Midbrain (tissue), 1 donor: ENCODE measurements at regions not wholly inside any gene's neighbourhood (a gene's known extent, or its start where the extent isn't known, plus 50 kb on each side); places are given as distances from the start of the nearest gene placed in this dataset.
"Not testable (repeated sequence)": the region's sequence is repeated elsewhere in the genome, so short reads cannot be mapped to it uniquely, and the experiment has no call there.

ENCODE experiments used
- DNase-seq: peaks from one replicate; lab custom pipeline; 2025; lab: John Stamatoyannopoulos, UW

GRCh38 chr21:13923175-13923574 is 287.6 kb downstream of the LIPI start:
- DNase-seq, result not testable (repeated sequence)

GRCh38 chr21:13921455-13921854 is 289.3 kb downstream of the LIPI start:
- not testable (repeated sequence) for DNase-seq

- not testable (repeated sequence) for DNase-seq
These were observed 297.8 kb downstream of the POTED start for GRCh38 chr21:13907385-13907784.

- DNase-seq, result not testable (repeated sequence)
These were observed 287.1 kb downstream of the POTED start for GRCh38 chr21:13896596-13897247.

GRCh38 chr21:13893617-13894016 is 284.0 kb downstream of the POTED start:
- not testable (repeated sequence) for DNase-seq

GRCh38 chr21:13893025-13893424 is 283.4 kb downstream of the POTED start:
- not testable (repeated sequence) for DNase-seq

- not testable (repeated sequence) for DNase-seq
These were observed 282.7 kb downstream of the POTED start for GRCh38 chr21:13892146-13892751.

- not testable (repeated sequence) for DNase-seq
These were observed 279.6 kb downstream of the POTED start for GRCh38 chr21:13889176-13889575.

- DNase-seq, result not testable (repeated sequence)
These were observed 274.2 kb downstream of the POTED start for GRCh38 chr21:13883641-13884395.

- not testable (repeated sequence) for DNase-seq
These were observed 267.9 kb downstream of the POTED start for GRCh38 chr21:13877503-13877902.

GRCh38 chr21:13876999-13877398 is 267.4 kb downstream of the POTED start:
- not testable (repeated sequence) for DNase-seq

- DNase-seq, result not testable (repeated sequence)
These were observed 264.4 kb downstream of the POTED start for GRCh38 chr21:13874001-13874400.

- DNase-seq, result no peak
These were observed 245.1 kb downstream of the POTED start for GRCh38 chr21:13854638-13855037.

- not testable (repeated sequence) for DNase-seq
These were observed 241.2 kb downstream of the POTED start for GRCh38 chr21:13850808-13851207.

GRCh38 chr21:13849489-13849888 is 239.9 kb downstream of the POTED start:
- DNase-seq, result not testable (repeated sequence)

- DNase-seq, result not testable (repeated sequence)
These were observed 237.1 kb downstream of the POTED start for GRCh38 chr21:13846718-13847117.

- not testable (repeated sequence) for DNase-seq
These were observed 235.0 kb downstream of the POTED start for GRCh38 chr21:13844574-13844973.

- DNase-seq, result not testable (repeated sequence)
These were observed 233.5 kb downstream of the POTED start for GRCh38 chr21:13843081-13843480.

- not testable (repeated sequence) for DNase-seq
These were observed 218.1 kb downstream of the POTED start for GRCh38 chr21:13827666-13828065.

- DNase-seq, result no peak
These were observed 217.6 kb downstream of the POTED start for GRCh38 chr21:13827201-13827600.

- DNase-seq, result not testable (repeated sequence)
These were observed 216.9 kb downstream of the POTED start for GRCh38 chr21:13826511-13826910.

- not testable (repeated sequence) for DNase-seq
These were observed 215.7 kb downstream of the POTED start for GRCh38 chr21:13825218-13825778.
